Mesendoderm (in vitro differentiated cells): ENCODE measurements at regions not wholly inside any gene's neighbourhood (a gene's known extent, or its start where the extent isn't known, plus 50 kb on each side); places are given as distances from the start of the nearest gene placed in this dataset.

Source experiments
- DNase-seq: peaks from one replicate; pipeline ENCODE4 v3.0.0; 2013
- H2AK5ac ChIP-seq: 2 replicates; pipeline ENCODE4 v1.6.1; 2013; ENCODE audit warnings: low read length, inconsistent platforms
- H2BK120ac ChIP-seq: 2 replicates; pipeline ENCODE4 v1.6.1; 2013; ENCODE audit warnings: low read depth, mild to moderate bottlenecking, low read length, moderate library complexity, mixed read lengths
- H2BK15ac ChIP-seq: replicated peaks from 2 replicates; pipeline ENCODE4 v1.6.1; 2013; ENCODE audit warnings: low read depth, mild to moderate bottlenecking, moderate library complexity
- H2BK5ac ChIP-seq: 2 replicates; pipeline ENCODE4 v1.6.1; 2013; ENCODE audit warnings: low read length, inconsistent platforms
- H3K18ac ChIP-seq: 2 replicates; pipeline ENCODE4 v1.6.1; 2013; ENCODE audit warnings: mild to moderate bottlenecking, low read length, mixed read lengths
- H3K23ac ChIP-seq: one replicate; pipeline ENCODE4 v1.6.1; 2013; ENCODE audit warnings: low read length
- H3K27ac ChIP-seq: 2 replicates; pipeline ENCODE4 v1.5.1; 2013; ENCODE audit warnings: low read depth, mild to moderate bottlenecking, inconsistent platforms, low read length, moderate library complexity
- H3K27me3 ChIP-seq: 2 replicates; pipeline ENCODE4 v1.6.1; 2013; ENCODE audit warnings: low read length, control low read depth, mild to moderate bottlenecking, inconsistent platforms; ENCODE audit not compliant: insufficient read depth, poor library complexity
- H3K36me3 ChIP-seq: 2 replicates; pipeline ENCODE4 v1.6.1; 2013; ENCODE audit warnings: low read length, inconsistent platforms; ENCODE audit not compliant: control insufficient read depth, insufficient read depth
- H3K4ac ChIP-seq: one replicate; pipeline ENCODE4 v1.6.1; 2013; ENCODE audit warnings: low read depth, mild to moderate bottlenecking, low read length, moderate library complexity
- H3K4me1 ChIP-seq: 2 replicates; pipeline ENCODE4 v1.6.1; 2013; ENCODE audit warnings: low read depth, low read length, inconsistent platforms; ENCODE audit not compliant: control insufficient read depth
- H3K4me2 ChIP-seq: 2 replicates; pipeline ENCODE4 v1.6.1; 2013; ENCODE audit warnings: low read length
- H3K4me3 ChIP-seq: 2 replicates; pipeline ENCODE4 v1.5.1; 2013; ENCODE audit warnings: mild to moderate bottlenecking, low read length
- H3K56ac ChIP-seq: one replicate; pipeline ENCODE4 v1.6.1; 2013; ENCODE audit warnings: low read length
- H3K79me1 ChIP-seq: 2 replicates; pipeline ENCODE4 v1.6.1; 2013; ENCODE audit warnings: low read length, inconsistent platforms
- H3K79me2 ChIP-seq: 2 replicates; pipeline ENCODE4 v1.6.1; 2013; ENCODE audit warnings: mild to moderate bottlenecking, low read length; ENCODE audit not compliant: control insufficient read depth, insufficient read depth
- H3K9ac ChIP-seq: 2 replicates; pipeline ENCODE4 v1.6.1; 2013; ENCODE audit warnings: low read length, inconsistent platforms
- H4K5ac ChIP-seq: one replicate; pipeline ENCODE4 v1.6.1; 2013; ENCODE audit warnings: low read length
- H4K8ac ChIP-seq: one replicate; pipeline ENCODE4 v1.6.1; 2013; ENCODE audit warnings: low read depth, mild to moderate bottlenecking, control low read depth, low read length, moderate library complexity
- WGBS: extraction: QIAGEN DNeasy Blood & Tissue Kit; methylation state at CpG from one replicate; pipeline ENCODE4 v1.1.7; 2013; ENCODE audit warnings: low lambda C conversion rate, missing lambda C conversion rate; ENCODE audit not compliant: insufficient coverage; ENCODE audit errors: extremely low coverage; 5-methylcytosine and 5-hydroxymethylcytosine counted together

DNA sequence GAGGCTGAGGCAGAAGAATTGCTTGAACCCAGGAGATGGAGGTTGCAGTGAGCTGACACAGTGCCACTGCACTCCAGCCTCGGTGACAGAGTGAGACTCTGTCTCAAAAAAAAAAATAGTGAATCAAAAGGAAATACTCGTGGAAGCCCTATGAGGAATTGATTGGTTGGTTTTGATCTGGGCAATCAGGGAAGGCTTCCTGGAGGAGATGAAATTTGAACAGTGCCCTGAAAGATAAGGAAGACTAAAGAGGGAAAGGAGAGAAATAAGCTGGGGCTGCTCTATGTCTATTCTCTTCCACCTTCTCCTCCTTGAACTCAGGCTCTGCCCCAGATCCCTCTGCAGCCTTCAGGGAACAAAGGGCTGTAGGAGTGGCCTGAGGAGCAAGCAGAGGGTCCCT, 54.1 kb downstream of the IRF2BPL start:
- no peaks in the 10 kb centered on the region for H3K4me1 ChIP-seq
- no peak overlapping the region for H3K9ac ChIP-seq
- H3K4me2 ChIP-seq, result no peak overlapping the region
- no peak overlapping the region for H2BK120ac ChIP-seq
- H3K18ac ChIP-seq, result no peak overlapping the region
- no peak overlapping the region for H2AK5ac ChIP-seq
- no peak overlapping the region for H3K56ac ChIP-seq
- H3K4me3 ChIP-seq, result no peak overlapping the region
- no peak overlapping the region for H3K23ac ChIP-seq
- no peak overlapping the region for H2BK5ac ChIP-seq
- H3K27ac ChIP-seq, result no peak overlapping the region
- WGBS, result no CpG with 5 or more reads among the region's 2 CpGs
- H3K27me3 ChIP-seq, result no peaks in the 10 kb centered on the region
- no peaks in the 10 kb centered on the region for H3K79me2 ChIP-seq
- no peak overlapping the region for H2BK15ac ChIP-seq
- H4K5ac ChIP-seq, result no peak overlapping the region
- no peaks in the 10 kb centered on the region for H3K36me3 ChIP-seq
- H3K4ac ChIP-seq, result no peak overlapping the region
- H4K8ac ChIP-seq, result no peak overlapping the region
- no peak for DNase-seq
- no peaks in the 10 kb centered on the region for H3K79me1 ChIP-seq

DNA sequence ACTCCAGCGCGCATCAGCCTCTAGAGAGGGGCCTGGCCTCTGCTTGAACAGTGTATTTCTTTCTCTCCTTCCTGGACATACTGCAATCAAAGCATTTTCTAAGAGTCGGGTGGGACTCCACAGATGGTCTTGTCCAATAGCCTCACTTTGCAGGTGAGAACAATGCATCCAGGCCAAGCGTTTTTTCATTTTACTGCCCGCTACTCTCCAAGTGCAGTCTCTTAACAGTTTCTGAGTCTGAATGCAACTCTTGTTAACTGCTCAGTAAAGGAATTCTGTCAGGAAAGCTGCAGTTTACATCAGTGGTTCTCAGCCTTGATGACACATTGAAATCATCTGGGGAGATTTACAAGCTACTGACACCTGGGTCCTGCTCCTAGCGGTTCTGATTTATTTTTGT, 57.0 kb downstream of the IRF2BPL start:
- no CpG with 5 or more reads among the region's 6 CpGs for WGBS
- no peak for DNase-seq

DNA sequence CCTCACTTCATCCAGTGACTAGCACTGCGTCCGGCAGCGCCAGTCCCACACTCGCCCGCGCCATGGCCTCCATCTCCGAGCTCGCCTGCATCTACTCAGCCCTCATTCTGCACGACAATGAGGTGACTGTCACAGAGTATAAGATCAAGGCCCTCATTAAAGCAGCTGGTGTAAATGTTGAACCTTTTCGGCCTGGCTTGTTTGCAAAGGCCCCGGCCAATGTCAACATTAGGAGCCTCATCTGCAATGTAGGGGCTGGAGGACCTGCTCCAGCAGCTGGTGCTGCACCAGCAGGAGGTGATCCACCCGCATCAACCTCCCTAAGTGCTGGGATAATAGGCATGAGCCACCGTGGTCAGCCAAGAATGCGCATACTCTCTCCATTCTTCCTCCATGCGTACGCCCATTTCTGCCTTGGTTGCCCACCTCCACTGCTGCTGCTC, 59.9 kb downstream of the IRF2BPL start:
- Histone ChIP-seq H3K27ac (no peak overlapping the region), H3K4me2 (no peak overlapping the region), H4K5ac (no peak overlapping the region), H3K4ac (no peak overlapping the region), H2AK5ac (no peak overlapping the region), H3K4me1 (peaks cover 2% of the 10 kb centered on the region), H3K9ac (no peak overlapping the region), H3K4me3 (no peak overlapping the region), H4K8ac (no peak overlapping the region), H3K79me2 (no peaks in the 10 kb centered on the region), H3K36me3 (no peaks in the 10 kb centered on the region), H3K56ac (peak overlapping the region; percentile 10), H3K18ac (no peak overlapping the region), H3K79me1 (no peaks in the 10 kb centered on the region), H3K23ac (no peak overlapping the region), H2BK5ac (no peak overlapping the region), H3K27me3 (no peaks in the 10 kb centered on the region), H2BK15ac (no peak overlapping the region), H2BK120ac (no peak overlapping the region)
- peak; percentile 72 for DNase-seq
- WGBS, result no CpG with 5 or more reads among the region's 16 CpGs

More for the DNA sequence above, 57.0 kb downstream of the IRF2BPL start:
- H3K79me1 ChIP-seq, result no peaks in the 10 kb centered on the region
- no peaks in the 10 kb centered on the region for H3K36me3 ChIP-seq
- H3K27me3 ChIP-seq, result no peaks in the 10 kb centered on the region
- no peak overlapping the region for H3K4me2 ChIP-seq
- H2BK120ac ChIP-seq, result no peak overlapping the region
- no peak overlapping the region for H3K4me3 ChIP-seq
- no peak overlapping the region for H2AK5ac ChIP-seq
- H4K5ac ChIP-seq, result no peak overlapping the region
- H4K8ac ChIP-seq, result no peak overlapping the region
- no peak overlapping the region for H3K27ac ChIP-seq
- H3K18ac ChIP-seq, result no peak overlapping the region
- no peak overlapping the region for H3K23ac ChIP-seq
- H2BK5ac ChIP-seq, result no peak overlapping the region
- H3K4ac ChIP-seq, result no peak overlapping the region
- no peak overlapping the region for H2BK15ac ChIP-seq
- no peak overlapping the region for H3K9ac ChIP-seq
- H3K4me1 ChIP-seq, result no peaks in the 10 kb centered on the region
- H3K56ac ChIP-seq, result no peak overlapping the region
- H3K79me2 ChIP-seq, result no peaks in the 10 kb centered on the region

DNA sequence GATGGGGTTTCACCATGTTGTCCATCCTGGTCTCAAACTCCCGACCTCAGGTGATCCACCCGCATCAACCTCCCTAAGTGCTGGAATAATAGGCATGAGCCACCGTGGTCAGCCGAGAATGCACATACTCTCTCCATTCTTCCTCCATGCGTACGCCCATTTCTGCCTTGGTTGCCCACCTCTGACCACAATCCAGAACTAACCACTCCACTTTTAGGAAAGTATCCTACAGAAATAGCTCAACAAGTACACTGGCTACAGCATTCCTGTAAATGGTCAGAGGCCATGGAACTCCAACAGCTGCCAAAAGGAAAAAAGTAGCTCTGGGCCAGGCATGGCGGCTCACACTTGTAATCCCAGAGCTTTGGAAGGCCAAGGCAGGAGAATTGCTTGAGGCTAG, 60.7 kb downstream of the IRF2BPL start:
- Histone ChIP-seq H3K9ac (no peak overlapping the region), H3K79me1 (no peaks in the 10 kb centered on the region), H3K56ac (no peak overlapping the region), H3K27me3 (no peaks in the 10 kb centered on the region), H2BK15ac (no peak overlapping the region), H3K27ac (no peak overlapping the region), H3K4me2 (no peak overlapping the region), H2BK5ac (no peak overlapping the region), H3K23ac (no peak overlapping the region), H2AK5ac (no peak overlapping the region), H3K18ac (no peak overlapping the region), H3K4me3 (no peak overlapping the region), H4K5ac (no peak overlapping the region), H4K8ac (no peak overlapping the region), H3K79me2 (no peaks in the 10 kb centered on the region), H2BK120ac (no peak overlapping the region), H3K4ac (no peak overlapping the region), H3K36me3 (no peaks in the 10 kb centered on the region), H3K4me1 (peaks cover 2% of the 10 kb centered on the region)
- WGBS, result no CpG with 5 or more reads among the region's 7 CpGs
- no peak for DNase-seq

DNA sequence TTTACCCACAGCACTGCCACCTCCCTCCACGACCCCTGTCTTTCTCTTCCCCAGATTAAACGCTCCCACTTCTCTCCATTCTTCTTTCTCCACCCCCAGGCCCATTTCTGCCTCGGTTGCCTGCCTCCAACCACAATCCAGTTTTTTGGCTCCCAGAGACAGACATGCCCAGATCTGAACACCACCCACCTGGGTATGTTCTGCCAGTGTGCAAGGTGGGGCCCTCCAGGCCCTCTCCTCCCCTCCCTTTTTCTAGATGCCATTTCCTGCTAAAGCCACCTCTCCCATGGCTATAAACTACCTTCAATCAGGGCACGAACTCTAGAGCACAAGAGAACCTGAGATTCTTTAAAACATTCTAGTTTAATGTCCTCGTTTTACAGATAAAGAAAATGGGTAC, 63.3 kb downstream of the IRF2BPL start:
- Histone ChIP-seq H2BK15ac (no peak overlapping the region), H3K4me2 (no peak overlapping the region), H3K18ac (peak overlapping the region; percentile 31), H2BK5ac (no peak overlapping the region), H3K79me1 (no peaks in the 10 kb centered on the region), H3K9ac (no peak overlapping the region), H3K4me1 (peaks cover 7% of the 10 kb centered on the region), H4K5ac (no peak overlapping the region), H2AK5ac (no peak overlapping the region), H4K8ac (no peak overlapping the region), H3K27me3 (no peaks in the 10 kb centered on the region), H3K56ac (peak overlapping the region; percentile 51), H3K27ac (no peak overlapping the region), H3K36me3 (no peaks in the 10 kb centered on the region), H3K23ac (no peak overlapping the region), H3K4me3 (no peak overlapping the region), H3K79me2 (no peaks in the 10 kb centered on the region), H2BK120ac (peak overlapping the region; percentile 29), H3K4ac (no peak overlapping the region)
- DNase-seq, result no peak
- no CpG with 5 or more reads among the region's 5 CpGs for WGBS

DNA sequence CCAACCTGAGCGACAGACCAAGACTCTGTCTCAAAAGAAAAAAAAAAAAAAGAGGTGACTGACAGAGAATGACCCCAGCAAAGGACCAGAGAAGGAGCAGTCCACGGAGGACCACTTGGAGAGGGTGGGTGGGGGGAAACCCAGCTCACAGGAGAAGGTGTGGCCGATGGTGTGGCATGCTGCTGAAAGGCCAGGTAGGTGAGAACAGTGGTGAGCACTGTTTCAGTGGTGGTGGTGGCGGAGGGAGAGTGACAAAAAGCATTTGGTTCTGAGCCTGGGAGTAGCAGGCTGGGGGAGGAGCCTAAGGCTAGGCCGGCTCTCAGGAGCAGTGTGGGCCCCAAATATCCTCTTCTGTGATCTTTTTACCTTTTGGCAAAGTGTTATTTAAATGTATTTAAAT, 63.8 kb downstream of the IRF2BPL start:
- no peak overlapping the region for H3K4me2 ChIP-seq

More for the DNA sequence above, 63.8 kb downstream of the IRF2BPL start:
- Histone ChIP-seq H2BK120ac (no peak overlapping the region), H3K27me3 (no peaks in the 10 kb centered on the region), H3K9ac (peak overlapping the region; percentile 20), H3K4ac (no peak overlapping the region), H3K79me1 (no peaks in the 10 kb centered on the region), H3K36me3 (no peaks in the 10 kb centered on the region), H3K56ac (peak overlapping the region; percentile 73), H3K27ac (no peak overlapping the region), H2BK15ac (no peak overlapping the region), H3K4me3 (no peak overlapping the region), H4K8ac (no peak overlapping the region), H3K79me2 (no peaks in the 10 kb centered on the region), H2BK5ac (no peak overlapping the region), H2AK5ac (no peak overlapping the region), H3K23ac (no peak overlapping the region), H4K5ac (no peak overlapping the region), H3K18ac (no peak overlapping the region), H3K4me1 (peaks cover 7% of the 10 kb centered on the region)
- no CpG with 5 or more reads among the region's 5 CpGs for WGBS
- no peak for DNase-seq
